H1 (cell line): ENCODE measurements at regions not wholly inside any gene's neighbourhood (a gene's known extent, or its start where the extent isn't known, plus 50 kb on each side); places are given as distances from the start of the nearest gene placed in this dataset.

Experiments
- CTCF ChIA-PET: fragments of 300-600 bp; sonication (Branson Sonifier 250); formaldehyde crosslinking; loops from one replicate; lab custom pipeline; 2021; ENCODE audit not compliant: partially characterized antibody; lab: Charles Lee
- POLR2A ChIA-PET: fragments of 300-600 bp; sonication (Branson Sonifier 250); formaldehyde crosslinking; loops from one replicate; lab custom pipeline; 2021; ENCODE audit warnings: inconsistent platforms; ENCODE audit not compliant: partially characterized antibody; lab: Charles Lee
- DNase-seq, 2 experiments: peaks; one replicate each; pipeline versions ENCODE4 v3.0.0 to v3.0.0-alpha.2; 2010 to 2022; ENCODE audit warnings: low spot score in 2 of 2, low read depth in 1 of 2, mixed read lengths in 1 of 2
- FAIRE-seq: peaks from 2 replicates; lab custom pipeline; 2011; peaks lifted over from hg19 to GRCh38; lab: Jason Lieb, UNC
- H2AFZ ChIP-seq: 2 replicates; pipeline ENCODE4 v1.8.1; 2012; ENCODE audit warnings: low read length, inconsistent platforms
- H2AK5ac ChIP-seq: 2 replicates; pipeline ENCODE4 v1.6.1; 2013; ENCODE audit warnings: low read depth, low read length
- H2BK120ac ChIP-seq: replicated peaks from 2 replicates; pipeline ENCODE3; 2013; ENCODE audit warnings: low read depth, low read length, inconsistent platforms
- H2BK12ac ChIP-seq: 2 replicates; pipeline ENCODE4 v1.6.1; 2013; ENCODE audit warnings: low read depth, low read length
- H2BK15ac ChIP-seq: 2 replicates; pipeline ENCODE4 v1.6.1; 2013; ENCODE audit warnings: low read length
- H2BK20ac ChIP-seq: 2 replicates; pipeline ENCODE4 v1.6.1; 2013; ENCODE audit warnings: low read length
- H2BK5ac ChIP-seq: 2 replicates; pipeline ENCODE4 v1.6.1; 2013; ENCODE audit warnings: low read depth, low read length
- H3K14ac ChIP-seq: 2 replicates; pipeline ENCODE4 v1.6.1; 2013; ENCODE audit warnings: inconsistent platforms; ENCODE audit not compliant: insufficient read length
- H3K18ac ChIP-seq: 2 replicates; pipeline ENCODE4 v1.6.1; 2013; ENCODE audit warnings: low read length; ENCODE audit errors: extremely low read depth
- H3K23ac ChIP-seq: 2 replicates; pipeline ENCODE4 v1.6.1; 2013; ENCODE audit warnings: inconsistent platforms; ENCODE audit not compliant: insufficient read length
- H3K23me2 ChIP-seq: 2 replicates; pipeline ENCODE4 v1.6.1; 2013; ENCODE audit warnings: low read depth, low read length
- H3K27ac ChIP-seq: 2 replicates; pipeline ENCODE4 v1.6.1; 2011; ENCODE audit warnings: low read depth, low read length, inconsistent platforms
- H3K27me3 ChIP-seq, 4 experiments: replicated peaks in 1 of 4; 1 replicate in 1 of 4; 2 replicates in 3 of 4; pipeline versions ENCODE4 v1.6.1 to v1.8.1; 2011 to 2013; ENCODE audit warnings: low read length in 3 of 4, mild to moderate bottlenecking in 3 of 4, inconsistent platforms in 2 of 4, mixed read lengths in 2 of 4, moderate library complexity in 1 of 4; ENCODE audit not compliant: control insufficient read depth in 3 of 4, insufficient read depth in 3 of 4; ENCODE audit errors: extremely low read depth in 1 of 4
- H3K36me3 ChIP-seq, 4 experiments: 2 replicates each; pipeline versions ENCODE4 v1.6.1 to v1.8.1; 2011 to 2013; ENCODE audit warnings: mild to moderate bottlenecking in 4 of 4, low read length in 3 of 4, moderate library complexity in 2 of 4, control low read depth in 1 of 4, inconsistent platforms in 1 of 4; ENCODE audit not compliant: insufficient read depth in 4 of 4, control insufficient read depth in 2 of 4
- H3K4ac ChIP-seq: replicated peaks from 2 replicates; pipeline ENCODE3; 2013; ENCODE audit warnings: low read length, low read depth, mixed read lengths, inconsistent platforms; ENCODE audit not compliant: insufficient read length
- H3K4me1 ChIP-seq, 4 experiments: replicated peaks in 1 of 4; 1 replicate in 1 of 4; 2 replicates in 3 of 4; pipeline versions ENCODE4 v1.6.1 to v1.8.1; 2011 to 2013; ENCODE audit warnings: low read length in 3 of 4, inconsistent platforms in 2 of 4, mixed read lengths in 1 of 4; ENCODE audit not compliant: insufficient read depth in 4 of 4, control insufficient read depth in 3 of 4
- H3K4me2 ChIP-seq, 2 experiments: 2 replicates each; pipeline versions ENCODE4 v1.6.1 to v1.8.1; 2011 to 2013; ENCODE audit warnings: low read depth in 2 of 2, low read length in 2 of 2, control low read depth in 1 of 2, inconsistent platforms in 1 of 2, mild to moderate bottlenecking in 1 of 2; ENCODE audit not compliant: insufficient read depth in 1 of 2
- H3K4me3 ChIP-seq, 4 experiments: fragments of 200-600, 300-600 bp in 1 of 4; sonication (generic), shearing (Covaris generic), sonication (Bioruptor Twin) in 1 of 4; 2 replicates each; pipeline versions ENCODE4 v1.5.1 to v1.8.1; 2011 to 2016; ENCODE audit warnings: low read length in 4 of 4, low read depth in 3 of 4, control low read depth in 2 of 4, inconsistent platforms in 2 of 4, mild to moderate bottlenecking in 2 of 4, mixed read lengths in 1 of 4, moderate library complexity in 1 of 4; ENCODE audit not compliant: insufficient read depth in 2 of 4; ENCODE audit errors: extremely low read depth in 1 of 4
- H3K56ac ChIP-seq: replicated peaks from 2 replicates; pipeline ENCODE3; 2013; ENCODE audit warnings: low read depth, mild to moderate bottlenecking, mixed read lengths, low read length, inconsistent platforms; ENCODE audit not compliant: insufficient read length
- H3K79me1 ChIP-seq: 2 replicates; pipeline ENCODE4 v1.6.1; 2013; ENCODE audit warnings: low read depth, low read length, control low read depth
- H3K79me2 ChIP-seq, 2 experiments: 2 replicates each; pipeline versions ENCODE4 v1.6.1 to v1.8.1; 2012 to 2013; ENCODE audit warnings: low read length in 2 of 2, mild to moderate bottlenecking in 2 of 2, inconsistent platforms in 1 of 2; ENCODE audit not compliant: insufficient read depth in 2 of 2, control insufficient read depth in 1 of 2
- H3K9ac ChIP-seq, 4 experiments: replicated peaks in 1 of 4; 1 replicate in 1 of 4; 2 replicates in 3 of 4; pipeline versions ENCODE4 v1.6.1 to v1.8.1; 2011 to 2013; ENCODE audit warnings: low read depth in 3 of 4, low read length in 3 of 4, control low read depth in 2 of 4, mild to moderate bottlenecking in 2 of 4, moderate library complexity in 2 of 4, inconsistent platforms in 1 of 4; ENCODE audit errors: extremely low read depth in 1 of 4
- H3K9me3 ChIP-seq, 2 experiments: 2 replicates each; pipeline versions ENCODE4 v1.6.1 to v1.8.1; 2012 to 2013; ENCODE audit warnings: mild to moderate bottlenecking in 2 of 2, moderate library complexity in 2 of 2, control low read depth in 1 of 2, inconsistent platforms in 1 of 2, low read depth in 1 of 2, low read length in 1 of 2, mixed read lengths in 1 of 2; ENCODE audit not compliant: insufficient read depth in 2 of 2
- H4K20me1 ChIP-seq, 2 experiments: replicated peaks in 1 of 2; 2 replicates each; pipeline versions ENCODE3 to v1.8.1; 2011 to 2013; ENCODE audit warnings: inconsistent platforms in 2 of 2, low read length in 2 of 2, mild to moderate bottlenecking in 1 of 2; ENCODE audit not compliant: insufficient read depth in 2 of 2, control insufficient read depth in 1 of 2
- H4K5ac ChIP-seq: 2 replicates; pipeline ENCODE4 v1.6.1; 2013; ENCODE audit warnings: low read length, low read depth, mixed read lengths, inconsistent platforms; ENCODE audit not compliant: insufficient read length
- H4K8ac ChIP-seq: 2 replicates; pipeline ENCODE4 v1.8.0; 2013; ENCODE audit warnings: mild to moderate bottlenecking, moderate library complexity, low read length, inconsistent platforms; ENCODE audit not compliant: insufficient read depth; ENCODE audit errors: extremely low read depth
- H4K91ac ChIP-seq: replicated peaks from 2 replicates; pipeline ENCODE3; 2013; ENCODE audit warnings: low read length, mixed read lengths, inconsistent platforms; ENCODE audit not compliant: insufficient read length
- ATF3 ChIP-seq: IDR thresholded peaks from 2 replicates; pipeline ENCODE4 v1.6.1; 2011; ENCODE audit warnings: low read depth, mild to moderate bottlenecking, low read length; ENCODE audit not compliant: insufficient read depth
- BRCA1 ChIP-seq: IDR thresholded peaks from 2 replicates; pipeline ENCODE4 v1.6.1; 2012; ENCODE audit warnings: low read depth, low read length, improper control_type of control experiment
- CHD1 ChIP-seq: IDR thresholded peaks from 2 replicates; pipeline ENCODE4 v1.6.1; 2012; ENCODE audit warnings: low read depth, low read length, improper control_type of control experiment
- HDAC2 ChIP-seq, 2 experiments: fragments of 300-600 bp in 1 of 2; sonication (generic) in 1 of 2; IDR thresholded peaks; 2 replicates each; pipeline ENCODE4 v1.6.1; 2011 to 2012; ENCODE audit warnings: low read depth in 2 of 2, low read length in 2 of 2, mild to moderate bottlenecking in 2 of 2, moderate library complexity in 2 of 2, borderline replicate concordance in 1 of 2, inconsistent platforms in 1 of 2
- JUN ChIP-seq: IDR thresholded peaks from 2 replicates; pipeline ENCODE4 v1.6.1; 2011; ENCODE audit warnings: low read depth, mild to moderate bottlenecking, improper control_type of control experiment, low read length
- JUND ChIP-seq: IDR thresholded peaks from 2 replicates; pipeline ENCODE4 v1.6.1; 2011; ENCODE audit warnings: mild to moderate bottlenecking, improper control_type of control experiment, low read length
- POLR2AphosphoS5 ChIP-seq: IDR thresholded peaks from 2 replicates; pipeline ENCODE4 v1.6.1; 2011; ENCODE audit warnings: low read depth, low read length
- POU5F1 ChIP-seq: IDR thresholded peaks from 2 replicates; pipeline ENCODE4 v1.6.1; 2011; ENCODE audit warnings: low read depth, mild to moderate bottlenecking, low read length, moderate library complexity
- RNF2 ChIP-seq: fragments of 200-900, 300-1000 bp; sonication (generic); IDR thresholded peaks from 2 replicates; pipeline ENCODE4 v1.7.1; 2016; ENCODE audit warnings: borderline replicate concordance, low read depth, mild to moderate bottlenecking, antibody characterized with exemption, low read length; ENCODE audit not compliant: poor library complexity, severe bottlenecking; ENCODE audit errors: missing control alignments
- WGBS, 2 experiments: shearing (Covaris generic) in 1 of 2; methylation state at CpG; one replicate each; pipeline versions ENCODE4 v1.1.6 to v1.1.7; 2013 to 2015; ENCODE audit warnings: low lambda C conversion rate in 2 of 2, mixed read lengths in 2 of 2, inconsistent platforms in 1 of 2, low coverage in 1 of 2, missing lambda C conversion rate in 1 of 2; ENCODE audit not compliant: insufficient replicate concordance in 2 of 2, insufficient coverage in 1 of 2, insufficient read length in 1 of 2; ENCODE audit errors: extremely low coverage in 1 of 2, missing lambda C conversion rate in 1 of 2; 5-methylcytosine and 5-hydroxymethylcytosine counted together
- TF ChIP-seq, protein P1 (sequence below): IDR thresholded peaks from 2 replicates; pipeline ENCODE4 v1.6.1; 2011; ENCODE audit warnings: low read length, improper control_type of control experiment
- TF ChIP-seq, protein P2 (sequence below): IDR thresholded peaks from 2 replicates; pipeline ENCODE4 v1.6.1; 2012; ENCODE audit warnings: low read length, inconsistent platforms

GRCh38 chr5:135167634-135168033 is 133.6 kb upstream of the PITX1 start:
- DNase-seq (no peak), FAIRE-seq (no peak)
- no peak overlapping the region for H3K56ac ChIP-seq
- H3K9ac ChIP-seq: no peak overlapping the region
- H2AFZ ChIP-seq: no peak overlapping the region
- H3K36me3 ChIP-seq: no peaks in the 10 kb centered on the region
- H3K23ac ChIP-seq: no peak overlapping the region
- TF ChIP-seq POLR2AphosphoS5 (no peak), POU5F1 (no peak), RNF2 (no peak), JUN (no peak), ATF3 (no peak), HDAC2 (IDR thresholded peaks at IDR 0.05; ENCODE audit: borderline replicate concordance in 1 of 2, low read depth in 2 of 2, low read length in 2 of 2) (no peak), BRCA1 (no peak), JUND (no peak), CHD1 (no peak)
- TF ChIP-seq, protein P1, sequence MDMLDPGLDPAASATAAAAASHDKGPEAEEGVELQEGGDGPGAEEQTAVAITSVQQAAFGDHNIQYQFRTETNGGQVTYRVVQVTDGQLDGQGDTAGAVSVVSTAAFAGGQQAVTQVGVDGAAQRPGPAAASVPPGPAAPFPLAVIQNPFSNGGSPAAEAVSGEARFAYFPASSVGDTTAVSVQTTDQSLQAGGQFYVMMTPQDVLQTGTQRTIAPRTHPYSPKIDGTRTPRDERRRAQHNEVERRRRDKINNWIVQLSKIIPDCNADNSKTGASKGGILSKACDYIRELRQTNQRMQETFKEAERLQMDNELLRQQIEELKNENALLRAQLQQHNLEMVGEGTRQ: no peak
- TF ChIP-seq, protein P2, sequence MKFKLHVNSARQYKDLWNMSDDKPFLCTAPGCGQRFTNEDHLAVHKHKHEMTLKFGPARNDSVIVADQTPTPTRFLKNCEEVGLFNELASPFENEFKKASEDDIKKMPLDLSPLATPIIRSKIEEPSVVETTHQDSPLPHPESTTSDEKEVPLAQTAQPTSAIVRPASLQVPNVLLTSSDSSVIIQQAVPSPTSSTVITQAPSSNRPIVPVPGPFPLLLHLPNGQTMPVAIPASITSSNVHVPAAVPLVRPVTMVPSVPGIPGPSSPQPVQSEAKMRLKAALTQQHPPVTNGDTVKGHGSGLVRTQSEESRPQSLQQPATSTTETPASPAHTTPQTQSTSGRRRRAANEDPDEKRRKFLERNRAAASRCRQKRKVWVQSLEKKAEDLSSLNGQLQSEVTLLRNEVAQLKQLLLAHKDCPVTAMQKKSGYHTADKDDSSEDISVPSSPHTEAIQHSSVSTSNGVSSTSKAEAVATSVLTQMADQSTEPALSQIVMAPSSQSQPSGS: no peak
- CTCF ChIA-PET: interaction anchor here (0.6 to 2.3 kb wide), 11 partner anchors 9 to 158 kb away, joined by 3 to 10 read pairs (median 4); no protein-coding TSS in a partner anchor
- no peak overlapping the region for H3K27ac ChIP-seq
- H3K23me2 ChIP-seq: no peaks in the 10 kb centered on the region; the same call in 1 of the 2 replicates
- H2BK15ac ChIP-seq: no peak overlapping the region
- H3K4me1 ChIP-seq: no peaks in the 10 kb centered on the region
- H3K4me3 ChIP-seq: no peak overlapping the region
- H3K27me3 ChIP-seq: no peaks in the 10 kb centered on the region; a peak in 3 of 7 replicates
- no peaks in the 10 kb centered on the region for H4K20me1 ChIP-seq
- no peak overlapping the region for H3K4ac ChIP-seq
- no peak overlapping the region for H4K91ac ChIP-seq
- no peak overlapping the region for H2BK5ac ChIP-seq
- H3K14ac ChIP-seq: no peak overlapping the region
- no peak overlapping the region for H2BK120ac ChIP-seq
- no peaks in the 10 kb centered on the region for H3K79me2 ChIP-seq
- no peak overlapping the region for H4K5ac ChIP-seq
- 93% methylated on average over 4 of the region's 4 CpGs; no CpG with 5 or more reads in 1 of the 2 experiments for WGBS, 2 experiments
- H3K9me3 ChIP-seq: no peaks in the 10 kb centered on the region
- no peak overlapping the region for H2BK12ac ChIP-seq
- no peak overlapping the region for H3K4me2 ChIP-seq
- no peaks in the 10 kb centered on the region for H3K79me1 ChIP-seq
- POLR2A ChIA-PET: no interaction called here
- H4K8ac ChIP-seq: no peak overlapping the region
- H2AK5ac ChIP-seq: no peak overlapping the region
- H3K18ac ChIP-seq: no peak overlapping the region
- no peak overlapping the region for H2BK20ac ChIP-seq
